ENCODE measurements at regions not wholly inside any gene's neighbourhood (a gene's known extent, or its start where the extent isn't known, plus 50 kb on each side); places are given as distances from the start of the nearest gene placed in this dataset.

DNA sequence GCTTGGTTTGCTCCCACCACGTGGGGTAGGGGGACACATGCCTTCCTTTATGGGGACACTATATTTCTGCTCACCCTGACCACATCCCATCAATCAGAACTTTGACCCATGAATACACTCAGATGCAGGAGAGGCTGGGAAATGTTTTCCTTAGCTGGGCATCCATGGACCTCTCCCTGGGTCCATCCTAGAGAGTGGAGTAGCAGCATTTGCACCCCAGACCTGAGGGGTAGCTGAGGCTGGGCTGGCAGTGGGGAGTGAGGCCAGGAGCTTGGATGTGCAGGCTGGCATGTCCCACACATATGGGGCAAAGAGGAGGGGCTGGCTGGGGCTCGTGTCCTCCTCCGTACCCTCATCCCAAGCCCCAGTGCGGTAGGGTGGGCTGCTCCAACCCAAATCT lies 152.8 kb downstream of the TM9SF2 start:
- intact Hi-C loops (cut with DNase I) = loop anchor here in 3 of 4 donors (10.0 kb wide), 3 partner anchors 581 to 1471 kb away; no protein-coding TSS in a partner anchor
- Histone ChIP-seq H3K27me3 (no peaks in the 10 kb centered on the region), H3K27ac (no peak overlapping the region), H3K4me1 (ENCODE audit: insufficient read depth) (no peaks in the 10 kb centered on the region), H3K36me3 (no peaks in the 10 kb centered on the region), H3K9me3 (no peaks in the 10 kb centered on the region), H3K4me3 (no peak overlapping the region)
- no peak for TF ChIP-seq EP300 (IDR thresholded peaks at IDR 0.05)
- TF ChIP-seq, protein P1, sequence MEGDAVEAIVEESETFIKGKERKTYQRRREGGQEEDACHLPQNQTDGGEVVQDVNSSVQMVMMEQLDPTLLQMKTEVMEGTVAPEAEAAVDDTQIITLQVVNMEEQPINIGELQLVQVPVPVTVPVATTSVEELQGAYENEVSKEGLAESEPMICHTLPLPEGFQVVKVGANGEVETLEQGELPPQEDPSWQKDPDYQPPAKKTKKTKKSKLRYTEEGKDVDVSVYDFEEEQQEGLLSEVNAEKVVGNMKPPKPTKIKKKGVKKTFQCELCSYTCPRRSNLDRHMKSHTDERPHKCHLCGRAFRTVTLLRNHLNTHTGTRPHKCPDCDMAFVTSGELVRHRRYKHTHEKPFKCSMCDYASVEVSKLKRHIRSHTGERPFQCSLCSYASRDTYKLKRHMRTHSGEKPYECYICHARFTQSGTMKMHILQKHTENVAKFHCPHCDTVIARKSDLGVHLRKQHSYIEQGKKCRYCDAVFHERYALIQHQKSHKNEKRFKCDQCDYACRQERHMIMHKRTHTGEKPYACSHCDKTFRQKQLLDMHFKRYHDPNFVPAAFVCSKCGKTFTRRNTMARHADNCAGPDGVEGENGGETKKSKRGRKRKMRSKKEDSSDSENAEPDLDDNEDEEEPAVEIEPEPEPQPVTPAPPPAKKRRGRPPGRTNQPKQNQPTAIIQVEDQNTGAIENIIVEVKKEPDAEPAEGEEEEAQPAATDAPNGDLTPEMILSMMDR (IDR thresholded peaks at IDR 0.05) = no peak
- TF ChIP-seq POLR2A (IDR thresholded peaks at IDR 0.05) = no peak
- no peak for DNase-seq
- 80 to 83% (median 82%) methylated on average over 4 of the region's 4 CpGs for WGBS, 3 donors

DNA sequence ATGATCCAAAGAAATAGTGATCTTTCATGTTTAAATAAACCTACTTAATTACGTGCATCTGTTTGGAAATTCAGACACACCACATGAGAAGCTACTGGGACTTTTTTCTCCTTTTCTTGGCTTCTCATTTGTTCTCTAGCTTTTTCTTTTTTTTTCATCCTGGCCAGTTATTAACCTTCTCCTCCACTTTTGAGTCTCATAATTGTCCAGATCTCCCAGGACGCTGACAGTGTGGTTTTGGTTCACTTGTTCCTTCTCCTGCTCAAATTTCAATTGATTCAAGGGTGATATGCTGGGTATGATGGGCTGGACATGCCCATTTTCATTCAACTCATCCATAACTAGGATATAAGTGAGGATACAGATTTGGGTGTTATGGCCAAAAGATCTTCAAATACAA lies 152.3 kb downstream of the TM9SF2 start:
- Histone ChIP-seq H3K27ac (no peak overlapping the region), H3K4me1 (ENCODE audit: insufficient read depth) (no peaks in the 10 kb centered on the region), H3K4me3 (no peak overlapping the region), H3K27me3 (no peaks in the 10 kb centered on the region), H3K36me3 (no peaks in the 10 kb centered on the region), H3K9me3 (no peaks in the 10 kb centered on the region)
- intact Hi-C loops (cut with DNase I) = loop anchor here in 3 of 4 donors (10.0 kb wide), 3 partner anchors 581 to 1471 kb away; no protein-coding TSS in a partner anchor
- 49 to 57% (median 55%) methylated on average over 2 of the region's 2 CpGs for WGBS, 3 donors
- no peak for DNase-seq
- TF ChIP-seq POLR2A (IDR thresholded peaks at IDR 0.05) (no peak), EP300 (IDR thresholded peaks at IDR 0.05) (no peak)
- TF ChIP-seq, protein P1 (IDR thresholded peaks at IDR 0.05) = no peak

DNA sequence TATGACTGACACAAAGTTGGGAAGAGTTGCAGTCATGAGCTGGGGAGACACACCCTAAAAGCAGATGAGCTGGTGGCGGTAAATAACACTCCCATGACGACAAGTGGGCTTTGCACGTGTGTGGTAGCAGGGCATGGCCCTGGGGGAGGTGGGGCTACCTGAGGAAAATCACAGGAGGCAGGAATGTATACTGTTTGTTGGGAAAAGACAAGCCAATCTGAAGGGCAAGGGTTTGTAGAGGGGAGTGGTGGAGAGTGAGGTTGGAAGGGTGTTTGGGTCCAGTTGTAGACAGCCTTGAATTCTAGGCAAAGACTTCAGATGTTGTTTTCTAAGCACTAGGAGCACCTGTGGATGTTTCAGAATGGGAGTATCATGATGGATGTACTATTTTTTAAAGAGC lies 151.6 kb downstream of the TM9SF2 start:
- H3K27ac ChIP-seq = no peak overlapping the region
- H3K4me3 ChIP-seq = no peak overlapping the region
- no peaks in the 10 kb centered on the region for H3K4me1 ChIP-seq (ENCODE audit: insufficient read depth)
- no peaks in the 10 kb centered on the region for H3K9me3 ChIP-seq
- DNase-seq = no peak
- intact Hi-C loops (cut with DNase I) = loop anchor here in 3 of 4 donors (10.0 kb wide), 3 partner anchors 582 to 1472 kb away; no protein-coding TSS in a partner anchor
- H3K27me3 ChIP-seq = no peaks in the 10 kb centered on the region
- 82 to 84% (median 83%) methylated on average over 3 of the region's 3 CpGs for WGBS, 3 donors
- no peaks in the 10 kb centered on the region for H3K36me3 ChIP-seq
- TF ChIP-seq, protein P1 (IDR thresholded peaks at IDR 0.05) = no peak
- TF ChIP-seq POLR2A (IDR thresholded peaks at IDR 0.05) = no peak
- no peak for TF ChIP-seq EP300 (IDR thresholded peaks at IDR 0.05)

DNA sequence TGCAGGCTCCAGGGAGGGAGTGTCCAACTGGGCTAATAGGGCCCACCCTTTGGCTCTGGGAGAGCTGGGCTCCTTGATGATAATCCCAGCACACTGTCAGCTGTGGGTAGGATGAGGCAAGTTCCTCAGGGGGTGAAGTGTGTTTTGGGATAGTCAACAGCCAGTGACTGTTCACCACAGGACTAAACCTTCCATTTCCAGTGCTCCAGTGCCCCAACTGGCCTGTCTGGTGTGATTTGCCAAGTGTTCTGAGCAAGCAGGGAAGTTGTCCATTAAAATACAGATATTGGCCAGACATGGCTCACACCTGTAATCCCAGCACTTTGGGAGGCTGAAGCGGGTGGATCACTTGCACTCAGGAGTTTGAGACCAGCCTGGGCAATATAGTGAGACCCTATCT lies 150.9 kb downstream of the TM9SF2 start:
- H3K27me3 ChIP-seq = no peaks in the 10 kb centered on the region
- DNase-seq = no peak
- TF ChIP-seq, protein P1 (IDR thresholded peaks at IDR 0.05) = no peak
- TF ChIP-seq EP300 (IDR thresholded peaks at IDR 0.05) (no peak), POLR2A (IDR thresholded peaks at IDR 0.05) (no peak)
- H3K9me3 ChIP-seq = no peaks in the 10 kb centered on the region
- H3K27ac ChIP-seq = no peak overlapping the region
- 96 to 100% (median 100%) methylated on average over 1 of the region's 1 CpG for WGBS, 3 donors
- intact Hi-C loops (cut with DNase I) = loop anchor here in 3 of 4 donors (10.0 kb wide), 3 partner anchors 583 to 1473 kb away; no protein-coding TSS in a partner anchor
- H3K4me1 ChIP-seq (ENCODE audit: insufficient read depth) = no peaks in the 10 kb centered on the region
- no peak overlapping the region for H3K4me3 ChIP-seq
- no peaks in the 10 kb centered on the region for H3K36me3 ChIP-seq
